Psoas muscle (tissue), 7 donors: ENCODE measurements at regions not wholly inside any gene's neighbourhood (a gene's known extent, or its start where the extent isn't known, plus 50 kb on each side); places are given as distances from the start of the nearest gene placed in this dataset.

ENCODE experiments used
- ATAC-seq, 4 donors: fragments of 200-7000 bp; cut with Tn5 transposase; one replicate each; pipeline ENCODE4 v1.9.1; 2020; ENCODE audit warnings: moderate library complexity in 3 of 4, mild to moderate bottlenecking in 2 of 4
- DNase-seq, 2 donors: peaks; one replicate each; pipeline ENCODE4 v3.0.0-alpha.2; 2020
- H3K27ac ChIP-seq: fragments of 200-600 bp; one replicate; pipeline ENCODE4 v1.8.0; 2022
- H3K27me3 ChIP-seq, 3 donors: fragments of 200-600 bp in 1 of 3; one replicate each; pipeline versions ENCODE4 v1.6.1 to v1.8.0; 2013 to 2022; ENCODE audit warnings: low read length in 2 of 3, mild to moderate bottlenecking in 2 of 3, moderate library complexity in 1 of 3; ENCODE audit not compliant: insufficient read depth in 3 of 3
- H3K36me3 ChIP-seq, 2 donors: fragments of 200-600 bp in 1 of 2; one replicate each; pipeline versions ENCODE4 v1.6.1 to v1.8.0; 2013 to 2022; ENCODE audit warnings: low read depth in 1 of 2, mild to moderate bottlenecking in 1 of 2, moderate library complexity in 1 of 2; ENCODE audit not compliant: insufficient read depth in 1 of 2
- H3K4me1 ChIP-seq: fragments of 200-600 bp; one replicate; pipeline ENCODE4 v1.8.0; 2022
- H3K4me3 ChIP-seq: fragments of 200-600 bp; one replicate; pipeline ENCODE4 v1.8.0; 2022; ENCODE audit warnings: mild to moderate bottlenecking
- H3K9me3 ChIP-seq: fragments of 200-600 bp; one replicate; pipeline ENCODE4 v1.8.0; 2022
- CTCF ChIP-seq: fragments of 200-600 bp; IDR thresholded peaks from one replicate; pipeline ENCODE4 v1.8.0; 2022; ENCODE audit warnings: antibody characterized with exemption
- WGBS, 3 donors: extraction: QIAGEN DNeasy Blood & Tissue Kit; methylation state at CpG; one replicate each; pipeline versions ENCODE4 v1.1.6 to v1.1.7; 2013; 5-methylcytosine and 5-hydroxymethylcytosine counted together
- intact Hi-C, 2 donors: fragments of 100-400 bp; cut with DNase I; formaldehyde crosslinking; loops; one replicate each; pipeline versions ENCODE4 v1.11.0 to v1.14.2; 2022
- donor health status: healthy with polysubstance abuse.
- donor health status: DM: no; HTN: no; CAD: no; lungs with moderate emphysema.
- donor health status: Bipolar disorder and iron deficiency.
- donor health status: healthy.
- donor health status: DM: yes; HTN: yes; CAD: no.
- donor health status: DM: no; HTN: no; CAD: no.
- donor health status: DM: yes; HTN: yes; CAD: no.

GRCh38 chr5:28748446-28748845 lies 1710.1 kb upstream of the CDH9 start:
- intact Hi-C loops, result no loop called here
- TF ChIP-seq CTCF, result no peak

DNA sequence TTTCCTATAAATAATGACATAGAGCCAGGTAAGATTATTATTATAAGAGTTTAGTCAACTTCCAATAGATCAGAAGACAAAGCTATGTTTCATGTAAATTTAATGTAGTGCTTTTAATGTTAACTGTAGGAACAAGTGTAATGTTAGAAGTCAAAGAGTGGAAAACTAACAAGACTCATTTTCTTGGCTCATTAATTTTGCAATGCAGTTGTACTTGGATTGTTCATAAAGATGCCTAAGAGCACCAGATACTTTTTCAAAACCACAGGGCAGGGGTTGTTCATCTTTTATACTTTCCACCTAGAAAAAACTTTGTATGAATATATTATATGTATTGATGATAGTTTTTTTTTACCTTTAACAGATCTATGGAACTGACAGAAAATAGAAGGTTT lies 1705.3 kb upstream of the CDH9 start:
- DNase-seq (no peak), ATAC-seq (no peak)
- Histone ChIP-seq H3K27me3 (no peaks in the 10 kb centered on the region), H3K4me3 (no peak overlapping the region), H3K9me3 (no peaks in the 10 kb centered on the region), H3K27ac (no peak overlapping the region), H3K4me1 (no peaks in the 10 kb centered on the region), H3K36me3 (no peaks in the 10 kb centered on the region)
- TF ChIP-seq CTCF, result no peak
- intact Hi-C loops, result no loop called here

More at GRCh38 chr5:28748446-28748845, 1710.1 kb upstream of the CDH9 start:
- no peak for DNase-seq
- no peaks in the 10 kb centered on the region for H3K36me3 ChIP-seq
- no peak overlapping the region for H3K27ac ChIP-seq
- ATAC-seq, result no peak
- H3K27me3 ChIP-seq, result no peaks in the 10 kb centered on the region
- H3K4me1 ChIP-seq, result no peaks in the 10 kb centered on the region
- H3K4me3 ChIP-seq, result no peak overlapping the region
- 13 to 24% (median 19%) methylated on average over 7 of the region's 7 CpGs for WGBS, 3 donors
- H3K9me3 ChIP-seq, result no peaks in the 10 kb centered on the region

DNA sequence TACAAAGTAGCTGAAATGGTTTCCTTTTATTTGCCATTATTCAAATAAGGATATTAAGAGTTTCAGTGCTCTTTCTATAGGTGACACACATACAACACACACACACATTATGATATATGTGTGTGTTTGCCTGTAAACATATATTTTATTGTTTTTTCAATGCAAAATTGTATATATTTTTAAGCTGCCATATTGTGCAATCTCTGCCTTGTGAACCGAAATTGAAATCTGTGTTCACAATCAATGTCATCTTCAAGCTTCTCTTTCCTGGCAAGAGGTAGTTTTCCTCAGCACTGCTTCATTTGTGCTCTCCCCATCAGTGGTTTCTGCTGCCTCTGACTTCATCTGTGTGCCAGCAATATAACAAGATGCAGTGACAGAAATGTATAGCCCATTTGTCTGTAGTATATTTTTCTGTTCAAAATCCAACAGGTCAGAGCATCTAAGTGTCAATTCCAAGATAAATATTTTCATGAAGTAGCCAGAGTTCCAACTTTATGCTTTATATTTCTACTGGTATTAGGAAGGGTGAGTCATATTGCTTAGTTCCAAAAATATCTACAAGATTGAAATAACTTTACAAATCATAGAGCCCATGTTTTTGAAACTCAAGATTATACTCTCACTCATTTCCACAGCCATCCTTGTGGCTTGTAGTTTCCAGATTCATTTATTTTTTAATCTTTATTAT lies 1704.8 kb upstream of the CDH9 start:
- intact Hi-C loops, result no loop called here
- no peaks in the 10 kb centered on the region for H3K27me3 ChIP-seq

GRCh38 chr5:28737682-28738081 lies 1699.3 kb upstream of the CDH9 start:
- Histone ChIP-seq H3K36me3 (no peaks in the 10 kb centered on the region), H3K4me1 (no peaks in the 10 kb centered on the region), H3K4me3 (no peak overlapping the region), H3K27me3 (no peaks in the 10 kb centered on the region), H3K9me3 (no peaks in the 10 kb centered on the region), H3K27ac (no peak overlapping the region)
- no peak for ATAC-seq
- 54 to 57% (median 55%) methylated on average over 2 of the region's 2 CpGs for WGBS, 3 donors
- intact Hi-C loops, result no loop called here
- TF ChIP-seq CTCF, result no peak
- no peak for DNase-seq

More for the DNA sequence above, 1704.8 kb upstream of the CDH9 start:
- no peak for TF ChIP-seq CTCF
- WGBS, 3 donors, result 33 to 68% (median 37%) methylated on average over 1 of the region's 1 CpG
- no peak for ATAC-seq
- no peak overlapping the region for H3K4me3 ChIP-seq
- H3K27ac ChIP-seq, result no peak overlapping the region
- no peak for DNase-seq
- no peaks in the 10 kb centered on the region for H3K36me3 ChIP-seq
- no peaks in the 10 kb centered on the region for H3K9me3 ChIP-seq
- no peaks in the 10 kb centered on the region for H3K4me1 ChIP-seq

DNA sequence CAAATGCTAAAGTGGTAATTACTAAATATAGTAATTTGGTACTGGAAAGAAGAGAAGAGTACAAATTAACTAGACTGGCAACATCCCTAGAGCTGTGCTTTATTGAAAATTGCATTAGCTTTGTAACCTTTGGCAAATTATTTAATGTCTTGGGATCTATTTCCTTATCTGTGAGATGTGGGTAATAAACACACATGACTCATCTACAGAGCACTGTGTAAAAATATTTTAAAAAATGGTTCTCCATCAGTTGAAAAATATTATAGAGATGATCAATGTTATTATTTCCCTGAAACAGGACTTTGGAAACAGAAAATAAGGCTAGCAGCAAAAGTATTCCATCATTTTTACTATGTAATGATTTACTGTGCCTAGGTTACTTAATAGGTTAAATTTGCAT lies 1698.8 kb upstream of the CDH9 start:
- no peak overlapping the region for H3K27ac ChIP-seq
- no peaks in the 10 kb centered on the region for H3K27me3 ChIP-seq
- no peaks in the 10 kb centered on the region for H3K4me1 ChIP-seq
- intact Hi-C loops, result no loop called here
- DNase-seq (no peak), ATAC-seq (no peak)
- H3K4me3 ChIP-seq, result no peak overlapping the region
- H3K9me3 ChIP-seq, result no peaks in the 10 kb centered on the region
- no peak for TF ChIP-seq CTCF
- no peaks in the 10 kb centered on the region for H3K36me3 ChIP-seq
